ENCODE measurements at regions not wholly inside any gene's neighbourhood (a gene's known extent, or its start where the extent isn't known, plus 50 kb on each side); places are given as distances from the start of the nearest gene placed in this dataset.

DNA sequence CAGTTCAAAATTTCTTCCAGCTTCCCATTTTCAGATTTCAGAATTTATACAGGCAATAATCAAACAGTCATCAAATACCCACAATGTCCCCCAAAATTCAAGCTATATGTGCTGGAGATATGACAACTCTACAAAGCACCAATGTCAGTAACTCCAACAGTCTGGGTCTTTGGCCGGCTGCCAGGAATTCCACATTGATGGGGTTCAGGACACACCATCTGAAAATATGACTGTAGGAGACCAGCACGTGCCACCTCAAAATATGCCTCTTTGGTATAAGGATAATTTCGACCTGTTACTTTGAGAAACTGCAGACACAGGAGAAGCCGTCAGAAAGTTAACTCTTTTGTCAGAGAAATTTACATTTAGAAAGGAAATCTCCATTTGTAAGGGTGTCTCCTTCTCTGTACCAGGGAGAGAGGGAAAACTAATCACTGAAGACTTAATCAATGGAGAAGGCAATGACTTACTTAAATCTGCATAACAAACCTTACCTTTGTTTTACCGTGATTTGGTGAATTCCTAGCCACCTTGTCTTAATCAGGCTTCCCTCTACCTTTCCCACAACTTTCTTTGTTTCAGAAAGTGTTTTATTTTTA is 594.3 kb upstream of the CDH5 start:
- no peak overlapping the region for H3K27ac ChIP-seq (ENCODE audit: insufficient read depth, low read length, poor library complexity, severe bottlenecking)
- H3K9me3 ChIP-seq (ENCODE audit: control insufficient read depth, low read length), result no peaks in the 10 kb centered on the region
- H3K4me1 ChIP-seq (ENCODE audit: control insufficient read depth, insufficient read depth, low read length, poor library complexity, severe bottlenecking), result no peaks in the 10 kb centered on the region
- H3K36me3 ChIP-seq (ENCODE audit: control insufficient read depth, insufficient read depth, low read length), result no peaks in the 10 kb centered on the region
- no peak overlapping the region for H3K4me3 ChIP-seq (ENCODE audit: insufficient read depth, low read depth, low read length, poor library complexity, severe bottlenecking)
- no peak for DNase-seq
- no peaks in the 10 kb centered on the region for H3K27me3 ChIP-seq (replicated peaks; ENCODE audit: control insufficient read depth, insufficient read depth, low read length, poor library complexity, severe bottlenecking)

DNA sequence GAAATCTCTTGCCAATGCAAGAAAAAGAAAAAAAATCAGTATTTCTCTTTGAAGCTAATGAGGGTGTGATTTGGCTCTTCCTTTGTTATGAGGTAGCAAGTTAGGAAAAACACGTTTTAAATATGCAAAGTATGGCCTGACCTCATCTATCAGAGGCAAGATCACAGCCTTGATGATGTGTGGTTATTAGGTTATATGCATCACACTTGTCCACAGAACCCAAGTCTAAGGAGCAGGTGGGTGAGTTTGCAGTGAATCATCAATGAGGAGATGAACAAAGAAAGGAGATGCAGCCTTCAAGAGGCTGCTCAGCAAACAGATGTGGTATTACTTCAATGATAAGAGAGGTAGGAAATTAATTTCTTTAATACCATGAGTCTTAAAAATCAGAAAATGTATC is 594.8 kb upstream of the CDH5 start:
- DNase-seq, result no peak
- H3K27ac ChIP-seq (ENCODE audit: insufficient read depth, low read length, poor library complexity, severe bottlenecking), result no peak overlapping the region
- no peak overlapping the region for H3K4me3 ChIP-seq (ENCODE audit: insufficient read depth, low read depth, low read length, poor library complexity, severe bottlenecking)
- H3K9me3 ChIP-seq (ENCODE audit: control insufficient read depth, low read length), result no peaks in the 10 kb centered on the region
- H3K4me1 ChIP-seq (ENCODE audit: control insufficient read depth, insufficient read depth, low read length, poor library complexity, severe bottlenecking), result no peaks in the 10 kb centered on the region
- no peaks in the 10 kb centered on the region for H3K36me3 ChIP-seq (ENCODE audit: control insufficient read depth, insufficient read depth, low read length)
- H3K27me3 ChIP-seq (replicated peaks; ENCODE audit: control insufficient read depth, insufficient read depth, low read length, poor library complexity, severe bottlenecking), result no peaks in the 10 kb centered on the region

DNA sequence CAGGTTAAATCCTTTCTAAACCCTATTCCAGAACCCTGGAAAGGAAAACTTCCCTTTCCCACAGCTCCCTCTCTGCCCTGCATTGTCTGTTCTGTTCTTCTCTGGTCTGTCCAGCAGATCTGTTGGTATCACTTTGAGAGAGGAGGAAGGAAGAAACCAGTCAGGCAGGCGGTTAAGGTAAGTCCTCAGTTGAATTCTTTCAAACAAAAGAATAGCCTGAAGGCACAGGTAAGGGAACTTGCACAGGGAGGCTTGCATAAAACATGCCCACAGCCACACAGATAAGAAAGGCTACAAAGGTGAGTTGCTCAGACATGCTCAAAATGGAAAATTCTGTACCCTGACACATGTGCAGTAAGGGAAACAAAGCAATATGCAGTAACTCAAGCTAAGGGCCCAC is 595.7 kb upstream of the CDH5 start:
- DNase-seq, result no peak
- H3K9me3 ChIP-seq (ENCODE audit: control insufficient read depth, low read length), result no peaks in the 10 kb centered on the region
- H3K4me1 ChIP-seq (ENCODE audit: control insufficient read depth, insufficient read depth, low read length, poor library complexity, severe bottlenecking), result no peaks in the 10 kb centered on the region
- H3K27ac ChIP-seq (ENCODE audit: insufficient read depth, low read length, poor library complexity, severe bottlenecking), result no peak overlapping the region
- H3K36me3 ChIP-seq (ENCODE audit: control insufficient read depth, insufficient read depth, low read length), result no peaks in the 10 kb centered on the region
- no peak overlapping the region for H3K4me3 ChIP-seq (ENCODE audit: insufficient read depth, low read depth, low read length, poor library complexity, severe bottlenecking)
- no peaks in the 10 kb centered on the region for H3K27me3 ChIP-seq (replicated peaks; ENCODE audit: control insufficient read depth, insufficient read depth, low read length, poor library complexity, severe bottlenecking)

DNA sequence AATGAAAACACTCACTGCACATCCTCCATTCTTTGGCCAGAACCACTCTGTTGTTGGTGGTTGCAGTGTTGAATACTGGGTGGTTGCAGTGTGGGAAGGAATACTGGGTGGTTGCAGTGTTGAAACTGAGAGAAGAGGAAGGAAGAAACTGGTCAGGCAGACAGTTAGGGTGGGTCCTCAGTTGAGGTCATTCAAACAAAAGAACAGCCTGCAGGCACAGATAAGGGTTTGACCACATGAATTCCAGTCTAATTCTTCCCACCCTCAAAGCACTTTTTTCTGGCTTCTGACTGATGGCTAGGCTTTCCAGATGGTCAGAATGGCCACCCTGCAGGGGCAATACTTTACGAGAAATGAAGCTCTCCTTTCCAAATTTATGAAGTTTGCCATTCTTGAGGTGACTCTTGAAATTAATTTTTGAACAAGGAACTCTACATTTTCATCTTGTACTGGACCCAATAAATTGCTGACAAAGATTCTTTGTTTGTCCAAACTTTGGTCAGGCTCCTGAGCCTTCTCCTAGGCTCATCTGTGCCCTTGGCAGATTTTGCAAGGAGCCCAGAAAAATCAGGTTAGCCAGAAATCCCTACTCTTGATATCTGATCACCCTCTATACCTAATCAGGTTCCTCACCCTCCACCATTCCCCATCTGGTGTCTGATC is 596.6 kb upstream of the CDH5 start:
- no peak overlapping the region for H3K4me3 ChIP-seq (ENCODE audit: insufficient read depth, low read depth, low read length, poor library complexity, severe bottlenecking)
- H3K36me3 ChIP-seq (ENCODE audit: control insufficient read depth, insufficient read depth, low read length), result no peaks in the 10 kb centered on the region
- no peaks in the 10 kb centered on the region for H3K27me3 ChIP-seq (replicated peaks; ENCODE audit: control insufficient read depth, insufficient read depth, low read length, poor library complexity, severe bottlenecking)
- DNase-seq, result no peak
- no peak overlapping the region for H3K27ac ChIP-seq (ENCODE audit: insufficient read depth, low read length, poor library complexity, severe bottlenecking)
- H3K4me1 ChIP-seq (ENCODE audit: control insufficient read depth, insufficient read depth, low read length, poor library complexity, severe bottlenecking), result no peaks in the 10 kb centered on the region
- no peaks in the 10 kb centered on the region for H3K9me3 ChIP-seq (ENCODE audit: control insufficient read depth, low read length)

DNA sequence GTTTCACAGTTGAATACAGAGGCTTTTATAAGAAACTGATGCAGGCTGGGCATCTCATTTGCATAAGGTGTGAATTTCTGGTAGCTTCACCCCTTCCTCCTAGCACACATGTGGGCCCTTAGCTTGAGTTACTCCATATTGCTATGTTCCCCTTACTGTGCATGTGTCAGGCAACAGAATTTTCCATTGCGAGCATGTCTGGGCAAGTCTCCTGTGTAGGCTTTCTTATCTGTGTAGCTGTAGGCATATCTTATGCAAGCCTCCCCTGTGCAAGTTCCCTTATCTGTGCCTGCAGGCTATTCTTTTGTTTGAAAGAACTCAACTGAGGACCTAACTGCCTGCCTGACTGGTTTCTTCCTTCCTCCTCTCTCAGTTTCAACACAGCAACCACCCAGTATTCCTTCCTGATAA is 597.4 kb upstream of the CDH5 start:
- DNase-seq, result no peak
- no peaks in the 10 kb centered on the region for H3K27me3 ChIP-seq (replicated peaks; ENCODE audit: control insufficient read depth, insufficient read depth, low read length, poor library complexity, severe bottlenecking)
- H3K27ac ChIP-seq (ENCODE audit: insufficient read depth, low read length, poor library complexity, severe bottlenecking), result no peak overlapping the region

DNA sequence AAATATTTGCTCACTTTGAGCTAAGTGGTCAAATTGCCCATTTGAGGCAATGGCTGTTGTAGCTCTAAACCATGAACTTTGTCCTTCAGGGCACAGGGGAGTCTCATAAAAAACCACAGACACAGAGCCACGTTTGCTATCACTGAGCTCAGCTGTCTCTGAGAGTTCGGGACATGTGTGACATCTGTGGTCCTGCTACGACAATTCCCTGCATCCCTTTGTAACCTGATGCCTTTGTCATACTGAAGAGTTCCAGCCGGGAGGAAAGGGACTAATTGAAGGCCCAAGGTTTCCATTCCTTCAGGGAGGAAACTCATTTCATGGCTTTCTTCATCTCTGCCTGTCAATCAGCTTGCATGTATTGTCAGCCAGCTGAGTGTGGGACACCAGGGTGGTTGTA is 599.4 kb upstream of the CDH5 start:
- Histone ChIP-seq H3K9me3 (ENCODE audit: control insufficient read depth, low read length) (no peaks in the 10 kb centered on the region), H3K27me3 (replicated peaks; ENCODE audit: control insufficient read depth, insufficient read depth, low read length, poor library complexity, severe bottlenecking) (no peaks in the 10 kb centered on the region), H3K27ac (ENCODE audit: insufficient read depth, low read length, poor library complexity, severe bottlenecking) (no peak overlapping the region), H3K4me3 (ENCODE audit: insufficient read depth, low read depth, low read length, poor library complexity, severe bottlenecking) (no peak overlapping the region), H3K36me3 (ENCODE audit: control insufficient read depth, insufficient read depth, low read length) (no peaks in the 10 kb centered on the region), H3K4me1 (ENCODE audit: control insufficient read depth, insufficient read depth, low read length, poor library complexity, severe bottlenecking) (no peaks in the 10 kb centered on the region)
- DNase-seq, result no peak

More for the DNA sequence above, 597.4 kb upstream of the CDH5 start:
- Histone ChIP-seq H3K4me1 (ENCODE audit: control insufficient read depth, insufficient read depth, low read length, poor library complexity, severe bottlenecking) (no peaks in the 10 kb centered on the region), H3K36me3 (ENCODE audit: control insufficient read depth, insufficient read depth, low read length) (no peaks in the 10 kb centered on the region), H3K9me3 (ENCODE audit: control insufficient read depth, low read length) (no peaks in the 10 kb centered on the region), H3K4me3 (ENCODE audit: insufficient read depth, low read depth, low read length, poor library complexity, severe bottlenecking) (no peak overlapping the region)

DNA sequence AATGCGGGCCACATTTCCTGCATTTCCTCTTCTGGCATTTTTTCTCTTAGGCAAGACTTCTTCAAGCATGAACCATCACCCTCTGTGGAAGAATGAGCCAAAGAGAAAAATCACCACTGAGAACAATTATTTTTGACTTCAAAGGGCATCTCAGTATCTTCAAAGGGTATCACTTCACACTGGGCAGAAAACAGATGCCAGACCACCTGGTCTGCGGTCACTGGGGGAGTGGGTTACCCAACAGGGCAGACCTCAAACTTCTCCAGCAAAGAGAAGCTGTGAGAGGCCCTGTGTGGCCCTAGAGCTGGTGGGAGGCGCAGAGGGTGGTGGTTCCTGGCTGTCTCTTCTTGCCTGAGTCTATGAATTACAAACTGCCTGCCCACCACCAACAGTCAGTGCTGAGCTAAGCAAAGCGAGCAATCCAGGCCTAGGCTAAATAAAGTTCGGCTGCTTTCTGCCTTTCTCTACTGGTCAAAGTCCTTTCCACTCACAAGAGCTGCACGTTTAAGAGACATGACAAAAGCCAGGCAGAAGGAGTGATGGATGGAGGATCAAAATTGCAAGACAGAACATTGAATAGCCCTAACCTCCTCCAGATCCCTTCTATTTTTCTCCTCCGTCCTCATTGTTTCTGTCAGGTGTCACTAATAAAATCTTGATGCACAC is 602.7 kb upstream of the CDH5 start:
- H3K27me3 ChIP-seq (replicated peaks; ENCODE audit: control insufficient read depth, insufficient read depth, low read length, poor library complexity, severe bottlenecking), result no peaks in the 10 kb centered on the region
- no peaks in the 10 kb centered on the region for H3K4me1 ChIP-seq (ENCODE audit: control insufficient read depth, insufficient read depth, low read length, poor library complexity, severe bottlenecking)
- H3K4me3 ChIP-seq (ENCODE audit: insufficient read depth, low read depth, low read length, poor library complexity, severe bottlenecking), result no peak overlapping the region
- no peak for DNase-seq
- no peak overlapping the region for H3K27ac ChIP-seq (ENCODE audit: insufficient read depth, low read length, poor library complexity, severe bottlenecking)
- H3K9me3 ChIP-seq (ENCODE audit: control insufficient read depth, low read length), result no peaks in the 10 kb centered on the region
- H3K36me3 ChIP-seq (ENCODE audit: control insufficient read depth, insufficient read depth, low read length), result no peaks in the 10 kb centered on the region

DNA sequence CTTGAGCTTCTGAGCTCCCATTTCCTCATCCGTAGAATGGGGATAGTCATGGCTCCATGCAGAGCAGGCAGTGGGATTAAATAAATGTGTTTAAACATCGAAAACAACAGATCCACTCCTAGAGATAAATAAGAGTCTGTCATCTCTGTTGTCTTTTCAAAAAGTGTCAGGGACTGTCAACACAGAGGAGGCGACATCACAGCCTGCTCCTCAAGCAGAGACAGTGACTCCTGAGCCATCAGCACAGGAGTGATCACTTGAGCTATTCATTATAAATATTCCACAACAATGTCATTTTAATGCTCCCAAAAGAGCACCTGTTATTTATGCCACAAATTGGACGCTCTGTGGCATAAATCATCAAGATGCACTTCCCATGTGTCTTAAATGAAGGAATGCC is 605.6 kb upstream of the CDH5 start:
- no peaks in the 10 kb centered on the region for H3K9me3 ChIP-seq (ENCODE audit: control insufficient read depth, low read length)
- no peaks in the 10 kb centered on the region for H3K4me1 ChIP-seq (ENCODE audit: control insufficient read depth, insufficient read depth, low read length, poor library complexity, severe bottlenecking)
- H3K27me3 ChIP-seq (replicated peaks; ENCODE audit: control insufficient read depth, insufficient read depth, low read length, poor library complexity, severe bottlenecking), result no peaks in the 10 kb centered on the region
- no peak for DNase-seq
- H3K4me3 ChIP-seq (ENCODE audit: insufficient read depth, low read depth, low read length, poor library complexity, severe bottlenecking), result no peak overlapping the region
- H3K36me3 ChIP-seq (ENCODE audit: control insufficient read depth, insufficient read depth, low read length), result no peaks in the 10 kb centered on the region
- H3K27ac ChIP-seq (ENCODE audit: insufficient read depth, low read length, poor library complexity, severe bottlenecking), result no peak overlapping the region

DNA sequence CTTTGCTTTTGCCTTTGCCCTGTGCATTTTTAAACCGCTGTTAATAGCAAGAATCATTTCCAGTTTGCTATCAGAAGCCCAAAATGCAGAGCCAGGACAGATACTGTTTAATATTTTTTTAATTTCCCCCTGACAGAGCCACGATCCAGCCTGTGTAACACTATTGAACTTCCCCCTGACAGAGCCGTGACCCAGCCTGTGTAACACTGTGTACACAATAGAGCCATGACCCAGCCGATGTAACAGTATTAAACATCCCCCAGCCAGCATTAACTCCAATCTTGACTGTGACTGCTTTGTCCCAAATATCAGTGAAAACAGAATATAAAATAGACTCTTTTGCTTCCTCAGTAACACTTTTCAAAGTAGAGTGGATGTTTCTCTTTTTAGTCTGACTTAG is 607.9 kb upstream of the CDH5 start:
- Histone ChIP-seq H3K4me3 (ENCODE audit: insufficient read depth, low read depth, low read length, poor library complexity, severe bottlenecking) (no peak overlapping the region), H3K36me3 (ENCODE audit: control insufficient read depth, insufficient read depth, low read length) (no peaks in the 10 kb centered on the region), H3K4me1 (ENCODE audit: control insufficient read depth, insufficient read depth, low read length, poor library complexity, severe bottlenecking) (no peaks in the 10 kb centered on the region), H3K27ac (ENCODE audit: insufficient read depth, low read length, poor library complexity, severe bottlenecking) (no peak overlapping the region), H3K9me3 (ENCODE audit: control insufficient read depth, low read length) (no peaks in the 10 kb centered on the region), H3K27me3 (replicated peaks; ENCODE audit: control insufficient read depth, insufficient read depth, low read length, poor library complexity, severe bottlenecking) (no peaks in the 10 kb centered on the region)
- DNase-seq, result no peak

DNA sequence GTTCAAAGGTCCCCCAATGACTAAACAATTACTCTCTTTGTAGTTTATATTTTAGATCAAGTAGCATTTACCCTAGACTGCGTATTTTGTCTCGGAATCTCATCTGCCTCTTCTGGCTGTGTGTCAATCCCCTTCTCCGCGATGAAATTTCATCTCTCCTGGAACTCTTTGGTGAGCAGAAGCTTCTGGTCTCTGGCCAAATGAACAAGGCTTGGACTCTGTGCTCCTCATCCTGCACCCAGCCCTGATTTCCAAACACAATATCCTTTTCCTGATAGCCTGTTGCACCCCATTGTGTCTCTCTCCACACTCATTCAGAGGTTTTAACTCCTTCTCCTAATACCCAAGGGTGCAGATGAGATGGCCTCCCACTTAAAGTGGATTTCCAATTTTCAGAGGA is 609.4 kb upstream of the CDH5 start:
- H3K9me3 ChIP-seq (ENCODE audit: control insufficient read depth, low read length), result no peaks in the 10 kb centered on the region
- H3K27me3 ChIP-seq (replicated peaks; ENCODE audit: control insufficient read depth, insufficient read depth, low read length, poor library complexity, severe bottlenecking), result no peaks in the 10 kb centered on the region
- H3K27ac ChIP-seq (ENCODE audit: insufficient read depth, low read length, poor library complexity, severe bottlenecking), result no peak overlapping the region
- H3K4me1 ChIP-seq (ENCODE audit: control insufficient read depth, insufficient read depth, low read length, poor library complexity, severe bottlenecking), result no peaks in the 10 kb centered on the region
- DNase-seq, result no peak
- no peaks in the 10 kb centered on the region for H3K36me3 ChIP-seq (ENCODE audit: control insufficient read depth, insufficient read depth, low read length)
- H3K4me3 ChIP-seq (ENCODE audit: insufficient read depth, low read depth, low read length, poor library complexity, severe bottlenecking), result no peak overlapping the region
